ENCODE measurements at regions not wholly inside any gene's neighbourhood (a gene's known extent, or its start where the extent isn't known, plus 50 kb on each side); places are given as distances from the start of the nearest gene placed in this dataset.
"Not testable (repeated sequence)": the region's sequence is repeated elsewhere in the genome, so short reads cannot be mapped to it uniquely, and the experiment has no call there.

- no peak for DNase-seq
Observed at GRCh38 chr11:109954534-109954933, 138.7 kb upstream of the ZC3H12C start.

- peak; percentile 54 for DNase-seq
Observed at GRCh38 chr11:109956124-109956793, 136.9 kb upstream of the ZC3H12C start.

- DNase-seq: no peak
Observed at GRCh38 chr11:109957000-109957399, 136.2 kb upstream of the ZC3H12C start.

GRCh38 chr11:109957601-109958000, 135.6 kb upstream of the ZC3H12C start:
- no peak for DNase-seq

- no peak for DNase-seq
Observed at GRCh38 chr11:109958131-109958820, 134.9 kb upstream of the ZC3H12C start.

GRCh38 chr11:109958821-109959166, 134.4 kb upstream of the ZC3H12C start:
- DNase-seq: no peak

GRCh38 chr11:109960831-109961230, 132.4 kb upstream of the ZC3H12C start:
- no peak for DNase-seq

GRCh38 chr11:109961261-109961660, 131.9 kb upstream of the ZC3H12C start:
- no peak for DNase-seq

- no peak for DNase-seq
Observed at GRCh38 chr11:109963101-109963500, 130.1 kb upstream of the ZC3H12C start.

GRCh38 chr11:109964487-109964886, 128.7 kb upstream of the ZC3H12C start:
- no peak for DNase-seq

- DNase-seq: not testable (repeated sequence)
Observed at GRCh38 chr11:109965445-109965844, 127.7 kb upstream of the ZC3H12C start.

- DNase-seq: not testable (repeated sequence)
Observed at GRCh38 chr11:109965926-109966325, 127.3 kb upstream of the ZC3H12C start.

- not testable (repeated sequence) for DNase-seq
Observed at GRCh38 chr11:109967136-109967535, 126.1 kb upstream of the ZC3H12C start.

GRCh38 chr11:109968299-109968698, 124.9 kb upstream of the ZC3H12C start:
- no peak for DNase-seq

GRCh38 chr11:109968781-109969180, 124.4 kb upstream of the ZC3H12C start:
- DNase-seq: no peak

- DNase-seq: no peak
Observed at GRCh38 chr11:109970516-109971183, 122.5 kb upstream of the ZC3H12C start.

GRCh38 chr11:109971184-109971523, 122.0 kb upstream of the ZC3H12C start:
- no peak for DNase-seq

- no peak for DNase-seq
Observed at GRCh38 chr11:109972181-109972715, 120.9 kb upstream of the ZC3H12C start.

- DNase-seq: no peak
Observed at GRCh38 chr11:109972939-109973338, 120.3 kb upstream of the ZC3H12C start.

- DNase-seq: no peak
Observed at GRCh38 chr11:109973486-109973885, 119.7 kb upstream of the ZC3H12C start.

- no peak for DNase-seq
Observed at GRCh38 chr11:109974523-109974922, 118.7 kb upstream of the ZC3H12C start.

- DNase-seq: no peak
Observed at GRCh38 chr11:109978895-109979294, 114.3 kb upstream of the ZC3H12C start.

- DNase-seq: no peak
Observed at GRCh38 chr11:109981031-109981636, 112.1 kb upstream of the ZC3H12C start.

GRCh38 chr11:109983358-109983757, 109.8 kb upstream of the ZC3H12C start:
- DNase-seq: no peak
